H1 (cell line): ENCODE measurements at regions not wholly inside any gene's neighbourhood (a gene's known extent, or its start where the extent isn't known, plus 50 kb on each side); places are given as distances from the start of the nearest gene placed in this dataset.

Source experiments
- TF ChIP-seq, protein P1 (sequence below): fragments of 300-600 bp; sonication (generic); IDR thresholded peaks from 2 replicates; pipeline ENCODE4 v1.7.1; 2012; ENCODE audit warnings: low read length, moderate library complexity, mild to moderate bottlenecking, inconsistent platforms; ENCODE audit not compliant: insufficient replicate concordance

DNA sequence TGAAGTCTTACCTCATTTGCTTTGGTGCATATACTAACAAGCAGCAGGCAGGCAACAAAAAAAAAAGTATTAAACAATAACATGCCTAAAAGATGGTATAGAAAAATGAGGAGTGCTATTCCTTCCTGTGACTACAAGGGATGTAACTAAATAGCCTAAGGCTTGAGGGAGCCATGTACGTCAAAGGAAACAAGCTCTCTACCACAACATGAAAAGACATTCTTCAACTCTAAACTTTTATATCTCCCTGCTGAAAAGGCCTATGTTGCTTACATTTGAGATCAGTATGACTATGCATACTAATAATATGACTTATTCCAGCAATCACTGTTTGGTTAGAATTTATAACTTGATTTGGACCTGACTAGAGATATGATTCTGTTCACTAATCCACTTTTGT is 347.9 kb downstream of the ADCYAP1 start (continued):
- TF ChIP-seq, protein P1, sequence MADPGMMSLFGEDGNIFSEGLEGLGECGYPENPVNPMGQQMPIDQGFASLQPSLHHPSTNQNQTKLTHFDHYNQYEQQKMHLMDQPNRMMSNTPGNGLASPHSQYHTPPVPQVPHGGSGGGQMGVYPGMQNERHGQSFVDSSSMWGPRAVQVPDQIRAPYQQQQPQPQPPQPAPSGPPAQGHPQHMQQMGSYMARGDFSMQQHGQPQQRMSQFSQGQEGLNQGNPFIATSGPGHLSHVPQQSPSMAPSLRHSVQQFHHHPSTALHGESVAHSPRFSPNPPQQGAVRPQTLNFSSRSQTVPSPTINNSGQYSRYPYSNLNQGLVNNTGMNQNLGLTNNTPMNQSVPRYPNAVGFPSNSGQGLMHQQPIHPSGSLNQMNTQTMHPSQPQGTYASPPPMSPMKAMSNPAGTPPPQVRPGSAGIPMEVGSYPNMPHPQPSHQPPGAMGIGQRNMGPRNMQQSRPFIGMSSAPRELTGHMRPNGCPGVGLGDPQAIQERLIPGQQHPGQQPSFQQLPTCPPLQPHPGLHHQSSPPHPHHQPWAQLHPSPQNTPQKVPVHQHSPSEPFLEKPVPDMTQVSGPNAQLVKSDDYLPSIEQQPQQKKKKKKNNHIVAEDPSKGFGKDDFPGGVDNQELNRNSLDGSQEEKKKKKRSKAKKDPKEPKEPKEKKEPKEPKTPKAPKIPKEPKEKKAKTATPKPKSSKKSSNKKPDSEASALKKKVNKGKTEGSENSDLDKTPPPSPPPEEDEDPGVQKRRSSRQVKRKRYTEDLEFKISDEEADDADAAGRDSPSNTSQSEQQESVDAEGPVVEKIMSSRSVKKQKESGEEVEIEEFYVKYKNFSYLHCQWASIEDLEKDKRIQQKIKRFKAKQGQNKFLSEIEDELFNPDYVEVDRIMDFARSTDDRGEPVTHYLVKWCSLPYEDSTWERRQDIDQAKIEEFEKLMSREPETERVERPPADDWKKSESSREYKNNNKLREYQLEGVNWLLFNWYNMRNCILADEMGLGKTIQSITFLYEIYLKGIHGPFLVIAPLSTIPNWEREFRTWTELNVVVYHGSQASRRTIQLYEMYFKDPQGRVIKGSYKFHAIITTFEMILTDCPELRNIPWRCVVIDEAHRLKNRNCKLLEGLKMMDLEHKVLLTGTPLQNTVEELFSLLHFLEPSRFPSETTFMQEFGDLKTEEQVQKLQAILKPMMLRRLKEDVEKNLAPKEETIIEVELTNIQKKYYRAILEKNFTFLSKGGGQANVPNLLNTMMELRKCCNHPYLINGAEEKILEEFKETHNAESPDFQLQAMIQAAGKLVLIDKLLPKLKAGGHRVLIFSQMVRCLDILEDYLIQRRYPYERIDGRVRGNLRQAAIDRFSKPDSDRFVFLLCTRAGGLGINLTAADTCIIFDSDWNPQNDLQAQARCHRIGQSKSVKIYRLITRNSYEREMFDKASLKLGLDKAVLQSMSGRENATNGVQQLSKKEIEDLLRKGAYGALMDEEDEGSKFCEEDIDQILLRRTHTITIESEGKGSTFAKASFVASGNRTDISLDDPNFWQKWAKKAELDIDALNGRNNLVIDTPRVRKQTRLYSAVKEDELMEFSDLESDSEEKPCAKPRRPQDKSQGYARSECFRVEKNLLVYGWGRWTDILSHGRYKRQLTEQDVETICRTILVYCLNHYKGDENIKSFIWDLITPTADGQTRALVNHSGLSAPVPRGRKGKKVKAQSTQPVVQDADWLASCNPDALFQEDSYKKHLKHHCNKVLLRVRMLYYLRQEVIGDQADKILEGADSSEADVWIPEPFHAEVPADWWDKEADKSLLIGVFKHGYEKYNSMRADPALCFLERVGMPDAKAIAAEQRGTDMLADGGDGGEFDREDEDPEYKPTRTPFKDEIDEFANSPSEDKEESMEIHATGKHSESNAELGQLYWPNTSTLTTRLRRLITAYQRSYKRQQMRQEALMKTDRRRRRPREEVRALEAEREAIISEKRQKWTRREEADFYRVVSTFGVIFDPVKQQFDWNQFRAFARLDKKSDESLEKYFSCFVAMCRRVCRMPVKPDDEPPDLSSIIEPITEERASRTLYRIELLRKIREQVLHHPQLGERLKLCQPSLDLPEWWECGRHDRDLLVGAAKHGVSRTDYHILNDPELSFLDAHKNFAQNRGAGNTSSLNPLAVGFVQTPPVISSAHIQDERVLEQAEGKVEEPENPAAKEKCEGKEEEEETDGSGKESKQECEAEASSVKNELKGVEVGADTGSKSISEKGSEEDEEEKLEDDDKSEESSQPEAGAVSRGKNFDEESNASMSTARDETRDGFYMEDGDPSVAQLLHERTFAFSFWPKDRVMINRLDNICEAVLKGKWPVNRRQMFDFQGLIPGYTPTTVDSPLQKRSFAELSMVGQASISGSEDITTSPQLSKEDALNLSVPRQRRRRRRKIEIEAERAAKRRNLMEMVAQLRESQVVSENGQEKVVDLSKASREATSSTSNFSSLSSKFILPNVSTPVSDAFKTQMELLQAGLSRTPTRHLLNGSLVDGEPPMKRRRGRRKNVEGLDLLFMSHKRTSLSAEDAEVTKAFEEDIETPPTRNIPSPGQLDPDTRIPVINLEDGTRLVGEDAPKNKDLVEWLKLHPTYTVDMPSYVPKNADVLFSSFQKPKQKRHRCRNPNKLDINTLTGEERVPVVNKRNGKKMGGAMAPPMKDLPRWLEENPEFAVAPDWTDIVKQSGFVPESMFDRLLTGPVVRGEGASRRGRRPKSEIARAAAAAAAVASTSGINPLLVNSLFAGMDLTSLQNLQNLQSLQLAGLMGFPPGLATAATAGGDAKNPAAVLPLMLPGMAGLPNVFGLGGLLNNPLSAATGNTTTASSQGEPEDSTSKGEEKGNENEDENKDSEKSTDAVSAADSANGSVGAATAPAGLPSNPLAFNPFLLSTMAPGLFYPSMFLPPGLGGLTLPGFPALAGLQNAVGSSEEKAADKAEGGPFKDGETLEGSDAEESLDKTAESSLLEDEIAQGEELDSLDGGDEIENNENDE, result no peak
- TF ChIP-seq, all 59 proteins: peak for 0
